ENCODE measurements at regions not wholly inside any gene's neighbourhood (a gene's known extent, or its start where the extent isn't known, plus 50 kb on each side); places are given as distances from the start of the nearest gene placed in this dataset.

GRCh38 chr10:6336016-6336415 is 133.3 kb downstream of the PFKFB3 start:
- TF ChIP-seq POLR2A (IDR thresholded peaks at IDR 0.05; ENCODE audit: low read depth, low read length) (no peak), CTCF (IDR thresholded peaks at IDR 0.05; ENCODE audit: extremely low read depth in 1 of 2, insufficient read depth in 1 of 2, low read depth in 1 of 2, low read length in 2 of 2) (no peak), EZH2 (IDR thresholded peaks at IDR 0.05; ENCODE audit: borderline replicate concordance, low read depth, low read length, severe bottlenecking) (no peak), MAX (IDR thresholded peaks at IDR 0.05; ENCODE audit: insufficient read depth, insufficient read length) (no peak), FOS (IDR thresholded peaks at IDR 0.05; ENCODE audit: borderline replicate concordance, insufficient read depth, low read length) (no peak), POLR2AphosphoS5 (IDR thresholded peaks at IDR 0.05; ENCODE audit: insufficient read depth, low read depth, low read length) (no peak), GATA2 (IDR thresholded peaks at IDR 0.05; ENCODE audit: insufficient read depth, insufficient read length, low read depth, low read length) (no peak), MYC (IDR thresholded peaks at IDR 0.05; ENCODE audit: low read depth, low read length) (no peak), JUN (IDR thresholded peaks at IDR 0.05; ENCODE audit: borderline replicate concordance, insufficient read depth, insufficient read length, low read depth) (no peak)

All from endothelial cell of umbilical vein (primary cell).